Left cardiac atrium (tissue), 4 donors: ENCODE measurements at regions not wholly inside any gene's neighbourhood (a gene's known extent, or its start where the extent isn't known, plus 50 kb on each side); places are given as distances from the start of the nearest gene placed in this dataset.

Experiments
- ATAC-seq, 2 donors: fragments of 200-7000 bp; cut with Tn5 transposase; one replicate each; pipeline ENCODE4 v1.9.1; 2020; ENCODE audit warnings: mild to moderate bottlenecking in 2 of 2, moderate library complexity in 2 of 2
- DNase-seq: peaks from one replicate; pipeline ENCODE4 v3.0.0-alpha.2; 2020
- intact Hi-C, 2 donors: fragments of 100-400 bp; cut with DNase I; formaldehyde crosslinking; loops; one replicate each; pipeline versions ENCODE4 v1.14.1 to v1.15.1; 2022 to 2023
- donor health status: DM: no; HTN: yes; CAD: no.
- donor health status: DM: no; HTN: yes; CAD: no; lungs with severe emphysema.
- donor health status: DM: yes; HTN: yes; CAD: no.
- donor health status: Dilated cardiomyopathy.

DNA sequence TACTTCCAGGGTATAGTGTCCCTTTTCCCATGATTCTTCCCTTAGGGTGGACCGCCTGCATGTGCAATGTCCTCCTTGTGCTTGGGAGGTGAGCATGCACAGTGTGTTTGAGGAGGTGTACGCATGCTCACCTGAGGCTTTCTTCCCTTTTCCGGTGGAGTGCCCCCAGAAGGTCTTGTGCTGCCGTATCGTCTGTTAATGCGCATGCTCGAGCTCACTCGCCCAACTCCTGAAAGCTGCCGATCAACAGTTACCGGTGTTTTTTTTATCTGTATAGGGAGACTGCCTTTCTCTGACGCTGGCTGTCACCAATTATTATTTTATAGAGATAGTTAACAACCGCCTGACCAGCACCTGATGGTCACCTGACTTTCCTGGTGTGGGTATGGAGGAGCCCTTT, 458.8 kb upstream of the MEX3C start:
- intact Hi-C loops, result no loop called here
- no peak for ATAC-seq
- DNase-seq, result no peak

DNA sequence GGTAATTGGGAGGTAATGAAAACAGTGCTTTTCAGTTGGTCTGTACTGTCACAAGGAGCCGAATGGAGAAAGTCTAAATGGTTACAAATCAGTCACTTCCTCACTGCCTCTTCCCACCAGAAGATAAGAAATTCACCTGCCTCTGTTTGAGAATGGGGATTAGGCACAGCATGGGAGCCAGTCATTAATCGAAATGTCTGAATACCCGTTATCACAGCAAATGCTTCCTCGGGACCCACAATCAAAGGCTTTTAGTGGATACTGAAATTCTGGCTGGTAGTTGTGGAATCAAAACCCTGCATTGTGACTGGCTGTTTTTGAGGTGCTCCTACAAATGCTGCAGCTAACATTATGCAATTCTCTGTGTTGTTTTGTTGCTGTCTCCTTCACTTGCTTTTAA, 461.0 kb upstream of the MEX3C start:
- DNase-seq, result no peak
- ATAC-seq, result no peak
- intact Hi-C loops, result no loop called here

DNA sequence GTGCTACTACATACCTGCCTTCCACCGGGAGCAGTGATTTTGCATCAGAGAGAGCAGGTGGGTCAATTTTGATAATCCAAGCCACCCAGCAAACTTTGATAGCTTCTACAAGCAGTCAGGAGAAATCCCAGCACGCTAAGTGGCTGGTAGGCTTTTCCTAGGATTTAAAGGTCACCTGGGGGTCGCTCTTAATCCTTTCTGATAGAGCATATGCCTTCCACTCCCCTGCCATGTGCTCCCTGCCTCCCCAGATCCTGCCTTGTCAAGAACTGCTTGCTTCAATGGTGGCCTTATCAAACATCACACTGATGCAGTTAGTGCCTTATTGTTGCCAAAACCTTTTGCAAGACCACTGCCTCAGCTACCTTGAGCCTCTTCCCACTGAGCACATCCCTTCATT, 462.3 kb upstream of the MEX3C start:
- ATAC-seq, result no peak
- DNase-seq, result no peak
- intact Hi-C loops, result no loop called here

DNA sequence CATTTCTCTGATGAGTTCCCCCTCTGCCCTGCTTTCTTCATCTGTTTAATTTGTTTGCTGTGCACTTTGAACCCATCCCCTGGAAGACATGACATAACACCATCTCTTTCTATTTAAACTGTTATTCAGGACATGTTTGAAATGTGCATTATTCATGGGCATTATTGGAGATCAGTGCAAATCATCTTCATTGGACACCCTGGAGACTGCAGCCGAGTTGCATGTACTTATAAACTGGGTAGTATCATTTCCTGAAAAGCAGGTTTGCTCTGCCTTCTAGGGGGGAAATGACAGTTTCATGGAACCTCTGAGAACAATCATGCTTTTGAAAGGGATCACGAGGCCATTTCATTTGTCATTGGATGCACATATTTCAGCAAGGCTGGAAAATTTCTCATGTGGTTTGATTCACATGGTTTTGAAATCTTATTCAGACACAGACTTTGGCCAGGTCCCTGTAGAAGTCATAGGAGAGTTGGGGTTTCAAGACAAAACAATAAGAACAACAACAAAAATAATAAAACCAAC, 462.8 kb upstream of the MEX3C start:
- DNase-seq (no peak), ATAC-seq (no peak)
- intact Hi-C loops, result no loop called here

- intact Hi-C loops, result no loop called here
- DNase-seq, result no peak
- no peak for ATAC-seq
These were observed 466.8 kb upstream of the MEX3C start for GRCh38 chr18:51664236-51664635.

DNA sequence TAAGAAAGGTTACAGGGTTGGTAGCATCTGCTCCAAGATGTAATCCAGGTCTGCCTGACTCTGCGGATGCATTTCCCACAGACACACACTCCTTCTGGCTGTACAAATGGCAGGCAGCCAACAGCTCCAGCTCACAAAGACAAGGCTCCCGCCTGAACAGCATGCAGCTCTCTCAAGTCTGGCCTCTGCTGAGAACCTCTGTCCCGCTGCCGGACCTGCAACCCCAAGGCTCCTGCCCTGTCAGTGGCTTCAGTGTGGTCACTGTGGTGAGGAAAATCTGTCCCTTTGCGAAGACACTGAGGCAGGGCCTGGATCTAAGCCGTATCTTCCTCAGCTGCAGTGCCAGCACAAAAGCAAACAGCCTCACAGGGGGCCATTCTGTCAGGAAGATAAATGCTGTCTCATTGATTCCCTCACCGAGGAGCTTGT, 469.3 kb upstream of the MEX3C start:
- peak in 1 of 2 donors; percentile 31 for ATAC-seq
- DNase-seq, result peak; percentile 21
- intact Hi-C loops, result loop anchor here (5.0 kb wide), 1 partner anchor 621 kb away; no protein-coding TSS in a partner anchor

GRCh38 chr18:51668101-51668500, 470.6 kb upstream of the MEX3C start:
- ATAC-seq, result no peak
- peak; percentile 46 for DNase-seq
- intact Hi-C loops, result loop anchor here (5.0 kb wide), 1 partner anchor 619 kb away; no protein-coding TSS in a partner anchor

GRCh38 chr18:51668607-51669006, 471.1 kb upstream of the MEX3C start:
- intact Hi-C loops, result loop anchor here (5.0 kb wide), 1 partner anchor 619 kb away; no protein-coding TSS in a partner anchor
- DNase-seq (no peak), ATAC-seq (no peak)

DNA sequence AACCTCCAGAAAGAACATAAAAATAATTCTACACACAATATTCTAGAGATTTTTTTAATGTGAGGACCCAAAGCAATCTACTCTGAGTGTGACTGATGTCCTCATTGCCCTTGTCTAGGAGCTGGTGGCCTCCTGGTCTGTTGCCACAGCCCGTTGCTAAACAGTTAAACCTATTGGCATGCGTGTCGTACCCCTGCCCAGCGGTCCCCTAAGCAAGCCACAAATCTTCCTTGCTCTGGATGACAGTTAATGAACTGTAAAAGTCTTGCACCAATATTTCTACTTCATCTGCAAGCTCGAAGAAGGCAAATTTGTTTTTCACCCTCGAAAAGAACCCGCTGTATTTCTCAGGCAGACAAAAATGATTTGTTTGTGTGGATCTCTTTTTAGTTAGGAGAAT, 489.1 kb upstream of the MEX3C start:
- intact Hi-C loops, result no loop called here
- DNase-seq (no peak), ATAC-seq (no peak)

DNA sequence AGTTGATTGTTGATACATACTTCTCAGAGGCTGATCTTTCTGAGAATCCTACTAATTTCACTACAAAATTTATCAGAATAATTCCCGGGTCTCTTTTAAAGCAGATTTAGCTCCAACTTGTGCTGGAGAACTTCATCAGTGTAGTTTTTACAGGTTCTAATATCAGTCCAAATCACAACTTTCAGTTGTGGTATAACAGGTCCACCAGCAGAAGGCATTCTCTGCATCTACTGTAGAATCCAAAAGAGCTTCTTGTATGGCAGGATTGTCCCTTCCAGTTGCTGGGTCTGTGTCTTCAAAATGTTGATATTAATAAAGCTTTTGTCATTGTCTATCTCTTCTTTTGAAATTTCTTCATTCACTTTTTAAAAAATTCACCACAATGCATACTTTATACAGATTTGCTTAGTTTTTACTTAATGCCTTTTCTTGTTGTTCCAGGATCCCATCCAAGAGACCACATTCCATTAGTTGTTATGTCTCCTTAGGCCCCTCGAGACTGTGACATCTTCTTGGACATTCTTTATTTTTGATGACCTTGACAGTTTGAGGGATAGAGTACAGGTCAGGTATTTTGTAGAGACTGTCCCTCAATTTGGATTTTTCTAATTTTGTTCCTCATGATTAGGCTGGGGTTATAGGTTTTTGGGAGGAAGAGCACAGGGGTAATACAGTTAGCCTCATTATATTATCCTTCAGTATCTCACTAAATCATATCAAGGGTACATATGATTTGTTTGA, 490.5 kb upstream of the MEX3C start:
- intact Hi-C loops, result no loop called here
- no peak for DNase-seq
- ATAC-seq, result no peak

DNA sequence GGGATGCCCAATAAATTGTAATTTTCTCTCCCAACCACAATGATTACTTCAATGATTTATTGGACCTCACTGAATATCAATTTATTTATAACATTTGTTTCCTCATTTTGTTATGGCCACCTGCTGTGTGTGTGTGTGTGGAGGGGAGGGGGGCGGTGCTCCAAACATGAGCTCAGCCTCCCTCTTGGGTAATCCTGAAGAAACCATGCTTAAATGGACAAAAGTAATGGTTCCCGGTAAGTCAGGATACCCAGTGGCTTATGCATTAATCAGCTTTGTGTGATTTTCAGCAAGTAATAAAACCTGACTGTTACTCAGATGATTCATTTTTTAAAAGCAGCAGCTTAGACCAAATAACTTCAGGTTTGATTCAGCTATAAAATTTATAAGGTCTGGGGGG, 495.1 kb upstream of the MEX3C start:
- ATAC-seq, result no peak
- no peak for DNase-seq
- intact Hi-C loops, result no loop called here

- ATAC-seq (no peak), DNase-seq (no peak)
- intact Hi-C loops, result no loop called here
These were observed 513.9 kb upstream of the MEX3C start for GRCh38 chr18:51711298-51711889.

DNA sequence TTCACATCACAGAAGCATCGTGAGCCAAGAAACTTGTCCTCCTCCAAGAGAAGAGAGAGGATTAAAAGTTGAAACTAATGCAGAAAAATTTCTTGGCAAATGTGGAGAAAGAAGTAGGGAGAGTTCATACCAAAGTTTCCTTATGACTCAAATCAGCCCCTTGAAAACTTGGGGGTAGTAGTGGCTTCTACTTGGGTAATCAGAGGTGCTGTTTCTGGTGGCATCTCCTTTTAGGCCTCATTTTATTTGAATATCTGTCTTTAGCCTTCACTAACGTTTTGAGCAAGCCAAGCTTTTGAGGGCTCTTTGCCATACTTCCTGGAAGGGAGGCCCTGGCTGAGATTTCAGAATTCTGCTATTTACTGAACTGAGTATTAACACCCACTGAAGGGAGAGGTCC, 515.3 kb upstream of the MEX3C start:
- intact Hi-C loops, result no loop called here
- no peak for DNase-seq
- no peak for ATAC-seq

- ATAC-seq, result no peak
- no peak for DNase-seq
- intact Hi-C loops, result no loop called here
These were observed 518.8 kb upstream of the MEX3C start for GRCh38 chr18:51716277-51716676.

DNA sequence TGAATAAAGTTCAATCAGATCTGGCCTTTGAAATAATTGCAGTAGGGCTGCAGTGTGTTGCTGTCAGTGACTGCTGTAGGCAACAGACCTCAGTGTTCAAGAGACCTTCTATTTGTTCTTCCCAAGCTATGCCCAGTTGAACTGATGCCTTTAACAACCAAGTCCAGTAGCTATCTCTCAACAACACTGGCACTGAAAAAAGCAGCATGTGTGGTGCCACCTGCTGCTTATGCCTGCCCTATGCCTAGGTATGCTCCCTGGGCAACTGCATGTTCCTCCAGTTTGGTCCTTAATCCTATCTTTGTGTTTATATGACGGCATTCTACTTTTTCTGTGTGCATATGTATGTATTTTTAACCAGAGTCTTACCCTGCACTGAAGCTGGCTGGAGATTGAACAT, 523.9 kb upstream of the MEX3C start:
- DNase-seq, result no peak
- ATAC-seq, result no peak
- intact Hi-C loops, result no loop called here

DNA sequence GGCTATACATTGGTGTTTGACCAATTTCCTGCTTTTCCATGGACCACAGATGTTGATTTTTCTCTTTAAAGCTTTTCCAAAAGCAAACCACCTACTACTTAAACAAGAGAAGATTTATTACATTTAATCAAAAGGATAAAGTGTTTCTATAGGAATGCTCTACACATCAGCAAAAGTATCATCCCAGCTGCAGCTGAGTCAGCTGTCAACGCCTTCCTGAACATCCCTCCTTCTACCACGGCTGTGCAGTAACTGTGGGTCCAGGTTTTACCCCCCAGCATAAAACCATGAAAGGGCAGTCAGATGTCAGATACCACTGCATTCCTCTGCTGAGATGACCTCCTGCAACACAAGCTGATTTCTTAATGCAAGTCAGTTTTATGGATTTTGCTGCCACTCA, 524.5 kb upstream of the MEX3C start:
- no peak for ATAC-seq
- intact Hi-C loops, result no loop called here
- DNase-seq, result no peak

GRCh38 chr18:51724790-51725721, 527.6 kb upstream of the MEX3C start:
- DNase-seq, result no peak
- no peak for ATAC-seq
- intact Hi-C loops, result no loop called here

DNA sequence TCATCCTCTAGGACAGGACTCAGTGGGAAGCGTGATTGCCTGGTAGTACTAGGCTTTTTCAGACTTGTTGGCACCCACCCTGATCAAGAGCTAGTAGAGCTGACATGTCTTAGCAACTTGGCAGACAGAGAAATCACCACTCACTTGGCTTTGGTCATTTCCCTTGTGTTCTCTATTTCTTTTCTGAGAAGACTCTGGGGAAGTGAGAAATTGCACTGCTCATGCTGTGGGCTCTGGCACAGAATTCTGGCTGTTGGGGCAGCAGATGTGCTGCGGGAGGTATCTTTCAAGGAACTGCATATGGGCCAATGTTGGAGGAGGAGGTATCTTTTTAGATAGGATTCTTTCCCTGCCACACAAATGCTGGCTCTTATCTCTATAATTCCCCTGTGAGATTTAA, 529.1 kb upstream of the MEX3C start:
- ATAC-seq (no peak), DNase-seq (no peak)
- intact Hi-C loops, result no loop called here

- DNase-seq, result no peak
- intact Hi-C loops, result no loop called here
- ATAC-seq, result no peak
These were observed 530.3 kb upstream of the MEX3C start for GRCh38 chr18:51727780-51728179.

DNA sequence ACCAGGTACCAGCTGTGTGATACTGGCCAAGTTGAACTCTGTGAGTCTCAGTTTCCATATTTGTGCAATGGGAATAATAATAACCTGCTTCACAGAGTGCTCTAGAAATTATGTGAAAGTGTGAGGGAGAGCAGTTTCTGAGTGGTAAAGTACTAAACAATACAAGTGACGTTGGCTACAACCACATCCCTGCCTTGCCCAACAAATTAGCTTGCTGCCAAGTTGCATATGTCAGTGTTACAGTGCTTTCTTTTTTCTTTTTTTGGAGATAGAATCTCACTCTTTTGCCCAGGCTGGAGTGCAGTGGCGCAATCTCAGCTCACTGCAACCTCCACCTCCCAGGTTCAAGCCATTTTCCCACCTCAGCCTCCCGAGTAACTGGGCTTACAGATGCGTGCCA, 533.6 kb upstream of the MEX3C start:
- ATAC-seq, result no peak
- no peak for DNase-seq
- intact Hi-C loops, result no loop called here
